SK-N-SH treated with all-trans-retinoic acid at 6 μM for 48 hours (cell line): ENCODE measurements at regions not wholly inside any gene's neighbourhood (a gene's known extent, or its start where the extent isn't known, plus 50 kb on each side); places are given as distances from the start of the nearest gene placed in this dataset.

Experiments
- OSR1 ChIP-seq: fragments of 250-450 bp; sonication (Bioruptor Pico); IDR thresholded peaks from 2 replicates; pipeline ENCODE4 v1.8.0; 2022; ENCODE audit warnings: moderate library complexity, mild to moderate bottlenecking, inconsistent platforms
- PPARA ChIP-seq: fragments of 250-450 bp; sonication (Bioruptor Pico); IDR thresholded peaks from 2 replicates; pipeline ENCODE4 v1.5.0; 2020; ENCODE audit warnings: mild to moderate bottlenecking, borderline replicate concordance

- TF ChIP-seq PPARA (CRISPR knock-in tag) (no peak), OSR1 (CRISPR knock-in tag) (no peak)
Observed at GRCh38 chr2:12211326-12212175, 465.1 kb downstream of the LPIN1 start.
